ENCODE measurements at regions not wholly inside any gene's neighbourhood (a gene's known extent, or its start where the extent isn't known, plus 50 kb on each side); places are given as distances from the start of the nearest gene placed in this dataset.

- Histone ChIP-seq H3K9ac (no peak overlapping the region), H2AFZ (replicated peaks) (no peak overlapping the region), H3K4me3 (no peak overlapping the region), H3K79me2 (ENCODE audit: low read depth) (no peaks in the 10 kb centered on the region), H3K27ac (no peak overlapping the region), H3K4me2 (no peak overlapping the region), H3K4me1 (peaks cover 7% of the 10 kb centered on the region), H3K9me3 (ENCODE audit: low read depth) (no peaks in the 10 kb centered on the region), H3F3A (ENCODE audit: low read depth) (no peaks in the 10 kb centered on the region), H3K27me3 (no peaks in the 10 kb centered on the region), H3K36me3 (no peaks in the 10 kb centered on the region), H4K20me1 (ENCODE audit: low read depth) (no peaks in the 10 kb centered on the region)
- no peak for DNase-seq (ENCODE audit: low spot score)
- H3K36me3 Mint-ChIP-seq, result no peaks in the 10 kb centered on the region
- H3K4me3 Mint-ChIP-seq, result no peak overlapping the region
- TF ChIP-seq CTCF (IDR thresholded peaks at IDR 0.05) (no peak), EZH2 (IDR thresholded peaks at IDR 0.05) (no peak), EZH2phosphoT487 (IDR thresholded peaks at IDR 0.05) (no peak)
- no peaks in the 10 kb centered on the region for H3K9me3 Mint-ChIP-seq
- no peaks in the 10 kb centered on the region for H3K27me3 Mint-ChIP-seq (ENCODE audit: insufficient read depth, low read depth)
- H3K27ac Mint-ChIP-seq, result no peak overlapping the region
- H3K4me1 Mint-ChIP-seq, result peaks cover under 1% of the 10 kb centered on the region
These were observed 713.2 kb downstream of the FLRT2 start for GRCh38 chr14:86243158-86243557.

GRCh38 chr14:86237733-86238132, 707.8 kb downstream of the FLRT2 start:
- peak; percentile 43 for DNase-seq (ENCODE audit: low spot score)
- peaks cover 9% of the 10 kb centered on the region for H3K4me1 Mint-ChIP-seq

GRCh38 chr14:86221755-86222154, 691.8 kb downstream of the FLRT2 start:
- H4K20me1 ChIP-seq (ENCODE audit: low read depth), result no peaks in the 10 kb centered on the region
- no peak overlapping the region for H2AFZ ChIP-seq (replicated peaks)
- no peaks in the 10 kb centered on the region for H3K36me3 ChIP-seq
- H3K79me2 ChIP-seq (ENCODE audit: low read depth), result no peaks in the 10 kb centered on the region
- DNase-seq (ENCODE audit: low spot score), result peak; percentile 2
- no peak overlapping the region for H3K4me3 Mint-ChIP-seq
- no peaks in the 10 kb centered on the region for H3K27me3 Mint-ChIP-seq (ENCODE audit: insufficient read depth, low read depth)
- no peaks in the 10 kb centered on the region for H3K9me3 Mint-ChIP-seq
- H3K4me3 ChIP-seq, result no peak overlapping the region
- no peak overlapping the region for H3K27ac ChIP-seq
- no peaks in the 10 kb centered on the region for H3F3A ChIP-seq (ENCODE audit: low read depth)
- H3K4me2 ChIP-seq, result no peak overlapping the region
- H3K4me1 ChIP-seq, result peaks cover 4% of the 10 kb centered on the region
- peaks cover 9% of the 10 kb centered on the region for H3K4me1 Mint-ChIP-seq
- no peaks in the 10 kb centered on the region for H3K9me3 ChIP-seq (ENCODE audit: low read depth)
- H3K27me3 ChIP-seq, result no peaks in the 10 kb centered on the region
- no peak overlapping the region for H3K27ac Mint-ChIP-seq
- no peak overlapping the region for H3K9ac ChIP-seq
- no peaks in the 10 kb centered on the region for H3K36me3 Mint-ChIP-seq
- no peak for TF ChIP-seq EZH2 (IDR thresholded peaks at IDR 0.05)
- no peak for TF ChIP-seq EZH2phosphoT487 (IDR thresholded peaks at IDR 0.05)
- no peak for TF ChIP-seq CTCF (IDR thresholded peaks at IDR 0.05)

More at GRCh38 chr14:86237733-86238132, 707.8 kb downstream of the FLRT2 start:
- peak overlapping the region; percentile 43 for H3K4me2 ChIP-seq
- Mint-ChIP-seq H3K4me3 (no peak overlapping the region), H3K27ac (no peak overlapping the region), H3K9me3 (peaks cover 4% of the 10 kb centered on the region), H3K27me3 (ENCODE audit: insufficient read depth, low read depth) (no peaks in the 10 kb centered on the region), H3K36me3 (no peaks in the 10 kb centered on the region)
- peaks cover 22% of the 10 kb centered on the region for H3K4me1 ChIP-seq
- H3F3A ChIP-seq (ENCODE audit: low read depth), result no peaks in the 10 kb centered on the region
- H2AFZ ChIP-seq (replicated peaks), result peak overlapping the region; percentile 30
- no peaks in the 10 kb centered on the region for H3K79me2 ChIP-seq (ENCODE audit: low read depth)
- H3K36me3 ChIP-seq, result no peaks in the 10 kb centered on the region
- H3K27me3 ChIP-seq, result no peaks in the 10 kb centered on the region
- H3K4me3 ChIP-seq, result no peak overlapping the region
- no peak overlapping the region for H3K27ac ChIP-seq
- H4K20me1 ChIP-seq (ENCODE audit: low read depth), result no peaks in the 10 kb centered on the region
- TF ChIP-seq EZH2 (IDR thresholded peaks at IDR 0.05), result no peak
- TF ChIP-seq EZH2phosphoT487 (IDR thresholded peaks at IDR 0.05), result no peak
- TF ChIP-seq CTCF (IDR thresholded peaks at IDR 0.05), result no peak
- H3K9me3 ChIP-seq (ENCODE audit: low read depth), result no peaks in the 10 kb centered on the region
- H3K9ac ChIP-seq, result no peak overlapping the region

Data from neural progenitor cell (in vitro differentiated cells).